ENCODE measurements at regions not wholly inside any gene's neighbourhood (a gene's known extent, or its start where the extent isn't known, plus 50 kb on each side); places are given as distances from the start of the nearest gene placed in this dataset.
"Not testable (repeated sequence)": the region's sequence is repeated elsewhere in the genome, so short reads cannot be mapped to it uniquely, and the experiment has no call there.

DNA sequence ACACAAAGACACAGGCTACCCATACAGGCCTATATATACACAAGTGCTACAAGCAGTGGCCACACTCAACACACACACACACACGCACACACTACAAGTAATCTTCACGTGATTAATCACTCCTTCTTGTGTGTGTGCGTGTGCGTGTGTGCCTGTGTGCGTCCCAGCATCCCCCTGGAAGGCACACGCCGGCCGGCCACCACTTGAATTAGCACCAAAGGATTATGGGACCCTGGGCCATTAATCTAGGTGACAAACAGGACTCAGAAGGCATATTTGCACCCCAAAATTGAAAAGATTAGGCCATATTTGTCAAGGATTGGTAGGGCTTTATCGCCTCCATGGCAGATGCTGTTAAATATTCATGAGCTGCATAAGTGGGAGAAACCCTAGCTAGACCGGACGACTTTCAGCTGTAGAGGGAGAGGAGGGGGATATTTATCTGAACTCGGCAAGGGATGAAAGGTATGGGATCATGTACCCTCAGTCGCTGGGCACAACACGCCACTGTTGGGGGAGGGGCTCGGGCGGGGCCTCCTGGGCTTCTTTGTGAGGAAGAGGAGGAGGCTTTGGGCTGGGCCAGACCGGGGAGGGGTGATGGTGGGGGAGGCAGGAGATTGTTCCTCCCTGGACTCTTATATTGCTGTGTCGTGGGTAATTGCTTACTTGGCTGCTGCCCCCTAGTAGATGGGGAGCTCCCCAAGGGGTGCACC is 89.6 kb upstream of the LHX5 start:
- DNase-seq, result no peak

DNA sequence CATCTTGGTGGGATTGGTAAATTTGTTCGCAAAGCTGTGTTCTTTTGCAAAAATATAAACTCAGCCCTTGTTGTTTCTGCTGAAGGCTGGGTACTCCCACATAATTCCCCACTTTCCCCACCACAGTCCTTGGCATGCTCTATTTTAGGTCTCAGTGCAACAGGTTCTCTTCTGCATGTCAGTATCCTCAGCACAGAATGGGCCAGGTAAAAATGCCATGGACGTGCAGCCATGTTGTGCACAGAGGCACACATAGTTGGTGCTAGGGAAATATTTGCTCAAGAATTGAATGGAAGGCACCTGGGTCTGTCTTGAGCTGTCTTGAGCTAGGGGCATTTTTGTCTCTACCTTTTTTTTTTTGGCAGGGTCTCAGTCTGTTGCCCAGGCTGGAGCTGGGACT is 87.8 kb upstream of the LHX5 start:
- DNase-seq, result no peak

GRCh38 chr12:113555226-113555625 is 83.6 kb upstream of the LHX5 start:
- peak; percentile 44 for DNase-seq

DNA sequence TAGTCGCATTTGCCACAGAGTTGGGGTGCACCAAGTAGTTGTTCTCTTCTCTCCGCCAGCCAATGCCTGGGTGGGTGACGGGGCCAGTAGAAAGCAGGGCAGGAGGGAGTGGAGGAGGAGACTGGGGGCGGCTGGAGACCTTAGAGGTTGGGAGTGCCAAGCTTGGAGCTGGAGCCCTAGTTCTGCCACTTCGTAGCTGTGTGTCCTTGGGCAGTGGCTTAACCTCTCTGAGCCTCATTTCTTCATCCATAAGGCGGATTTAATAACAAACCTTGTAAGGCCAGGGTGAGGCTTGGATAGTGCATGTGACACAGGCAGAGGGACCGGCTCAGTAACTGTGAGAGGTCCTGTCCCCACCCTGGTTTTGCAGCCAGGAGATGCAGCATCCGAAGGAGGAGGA is 81.1 kb upstream of the LHX5 start:
- no peak for DNase-seq

DNA sequence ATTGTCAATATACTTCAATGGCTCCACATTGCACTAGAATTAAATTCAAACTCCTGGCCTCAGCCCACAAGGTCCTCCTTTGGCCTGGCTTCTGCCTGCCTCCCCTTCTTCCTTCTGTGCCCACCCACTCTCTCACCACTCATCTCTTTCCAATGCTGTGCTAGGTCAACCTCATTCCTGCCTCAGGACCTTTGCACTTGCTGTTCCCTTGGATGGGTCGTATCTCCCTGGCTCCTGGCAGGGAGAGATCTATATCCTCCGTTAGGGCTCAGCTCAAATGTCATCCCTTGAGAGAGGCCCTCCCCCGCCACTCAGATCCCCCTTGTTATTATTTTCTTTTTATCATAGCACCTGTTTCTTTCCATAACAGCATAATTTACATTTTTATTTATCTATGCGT is 79.9 kb upstream of the LHX5 start:
- no peak for DNase-seq

- no peak for DNase-seq
Measured at GRCh38 chr12:113548467-113548866, 76.8 kb upstream of the LHX5 start.

- DNase-seq, result no peak
Measured at GRCh38 chr12:113546916-113547863, 75.5 kb upstream of the LHX5 start.

DNA sequence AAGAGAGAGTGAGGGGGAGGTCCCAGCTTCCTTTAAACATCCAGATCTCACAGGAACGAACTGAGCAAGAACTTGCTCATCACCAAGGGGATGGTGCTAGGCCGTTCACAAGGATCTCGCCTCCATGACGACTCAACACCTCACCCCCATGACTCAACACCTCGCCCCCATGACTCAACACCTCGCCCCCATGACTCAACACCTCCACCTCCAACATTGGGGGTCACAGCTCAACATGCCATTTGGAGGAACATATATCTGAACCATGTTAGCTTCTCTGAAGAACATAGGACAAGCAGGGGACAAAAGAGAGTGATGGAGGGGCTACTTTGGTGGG is 66.0 kb upstream of the LHX5 start:
- no peak for DNase-seq

- DNase-seq, result no peak
Measured at GRCh38 chr12:113537046-113537750, 65.5 kb upstream of the LHX5 start.

GRCh38 chr12:113535100-113535499 is 63.4 kb upstream of the LHX5 start:
- DNase-seq, result no peak

GRCh38 chr12:113534555-113534954 is 62.9 kb upstream of the LHX5 start:
- DNase-seq, result no peak

GRCh38 chr12:113533842-113534375 is 62.2 kb upstream of the LHX5 start:
- DNase-seq, result no peak

- no peak for DNase-seq
Measured at GRCh38 chr12:113532292-113532691, 60.6 kb upstream of the LHX5 start.

- DNase-seq, result not testable (repeated sequence)
Measured at GRCh38 chr12:113531073-113531472, 59.4 kb upstream of the LHX5 start.

- DNase-seq, result no peak
Measured at GRCh38 chr12:113528606-113529293, 57.1 kb upstream of the LHX5 start.

DNA sequence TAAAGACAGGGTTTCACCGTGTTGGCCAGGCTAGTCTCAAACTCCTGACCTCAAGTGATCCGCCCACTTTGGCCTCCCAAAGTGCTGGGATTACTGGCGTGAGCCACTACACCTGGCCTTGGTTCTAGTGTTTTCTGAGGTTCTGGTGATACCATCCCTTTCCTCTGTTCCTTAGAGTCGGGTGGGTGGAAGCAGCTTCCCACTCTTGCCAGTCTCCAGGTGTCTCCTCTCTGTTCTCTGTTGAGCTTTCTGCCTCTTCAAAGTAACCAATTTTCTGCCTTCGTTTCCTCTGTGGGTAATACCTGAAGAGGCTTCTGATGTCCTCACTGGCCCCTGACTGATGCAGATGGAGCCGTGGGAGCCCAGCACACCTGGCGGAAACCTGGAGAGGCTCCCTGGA is 53.4 kb upstream of the LHX5 start:
- no peak for DNase-seq

GRCh38 chr12:113524495-113524894 is 52.8 kb upstream of the LHX5 start:
- no peak for DNase-seq

GRCh38 chr12:113521708-113522107 is 50.0 kb upstream of the LHX5 start:
- DNase-seq, result no peak
